Large intestine (tissue), 3 donors: ENCODE measurements at regions not wholly inside any gene's neighbourhood (a gene's known extent, or its start where the extent isn't known, plus 50 kb on each side); places are given as distances from the start of the nearest gene placed in this dataset.

Experiments
- DNase-seq, 2 donors: peaks; one replicate each; pipeline versions ENCODE4 v3.0.0 to v3.0.0-alpha.2; 2013
- H3K27ac ChIP-seq: one replicate; pipeline ENCODE4 v1.5.1; 2013; ENCODE audit warnings: low read length
- H3K27me3 ChIP-seq: 2 replicates; pipeline ENCODE4 v1.6.1; 2013; ENCODE audit warnings: low read length; ENCODE audit not compliant: control insufficient read depth, insufficient read depth
- H3K36me3 ChIP-seq: 2 replicates; pipeline ENCODE4 v1.6.1; 2013; ENCODE audit warnings: low read length; ENCODE audit not compliant: control insufficient read depth, insufficient read depth
- H3K4me1 ChIP-seq: one replicate; pipeline ENCODE4 v1.6.1; 2013; ENCODE audit warnings: low read length; ENCODE audit not compliant: control insufficient read depth, insufficient read depth
- H3K4me3 ChIP-seq: one replicate; pipeline ENCODE4 v1.5.1; 2013; ENCODE audit warnings: low read length
- H3K9me3 ChIP-seq: one replicate; pipeline ENCODE4 v1.6.1; 2013; ENCODE audit warnings: mild to moderate bottlenecking, low read depth, low read length, moderate library complexity; ENCODE audit not compliant: control insufficient read depth
- WGBS: methylation state at CpG from one replicate; pipeline ENCODE4 v1.1.5; 2013; ENCODE audit warnings: low lambda C conversion rate; ENCODE audit not compliant: insufficient coverage; 5-methylcytosine and 5-hydroxymethylcytosine counted together

DNA sequence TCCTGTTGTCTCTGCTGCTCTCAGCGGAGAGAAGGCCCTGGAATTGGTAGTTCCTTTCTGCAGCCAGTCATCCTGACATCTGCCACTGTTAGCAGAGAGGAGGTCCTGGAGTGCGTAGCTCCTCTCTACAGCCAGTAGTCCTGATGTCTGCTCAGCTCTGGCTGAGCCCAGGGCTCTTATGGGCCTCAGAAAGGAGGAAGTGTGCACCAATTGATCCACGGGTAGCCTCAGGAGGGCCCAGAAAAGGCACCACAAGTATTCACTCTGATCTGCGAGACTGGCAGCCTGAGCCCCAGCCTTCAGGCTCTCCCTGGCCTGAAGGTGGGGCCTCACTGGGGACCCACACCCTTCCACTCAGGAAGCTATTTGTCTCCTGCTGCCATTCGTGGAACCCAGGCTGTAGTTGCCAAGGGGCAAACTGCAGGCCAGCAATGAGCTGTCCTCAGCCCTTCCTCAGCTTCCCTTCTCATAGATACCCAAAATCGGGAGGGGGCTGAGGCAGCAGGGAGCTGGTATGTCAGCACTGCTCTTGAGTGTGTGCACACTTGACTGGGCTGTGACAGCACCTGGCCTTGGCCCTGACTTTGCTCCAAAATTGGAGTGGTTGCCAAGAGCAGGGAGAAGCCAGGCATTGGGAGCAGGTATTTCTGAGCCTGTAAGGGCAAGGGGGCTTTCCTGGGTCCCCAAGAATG lies 1049.5 kb upstream of the ACO1 start:
- no peaks in the 10 kb centered on the region for H3K27me3 ChIP-seq
- no CpG with 5 or more reads among the region's 6 CpGs for WGBS
- no peaks in the 10 kb centered on the region for H3K9me3 ChIP-seq
- no peak overlapping the region for H3K27ac ChIP-seq
- no peaks in the 10 kb centered on the region for H3K36me3 ChIP-seq
- DNase-seq: no peak
- no peak overlapping the region for H3K4me3 ChIP-seq
- no peaks in the 10 kb centered on the region for H3K4me1 ChIP-seq

DNA sequence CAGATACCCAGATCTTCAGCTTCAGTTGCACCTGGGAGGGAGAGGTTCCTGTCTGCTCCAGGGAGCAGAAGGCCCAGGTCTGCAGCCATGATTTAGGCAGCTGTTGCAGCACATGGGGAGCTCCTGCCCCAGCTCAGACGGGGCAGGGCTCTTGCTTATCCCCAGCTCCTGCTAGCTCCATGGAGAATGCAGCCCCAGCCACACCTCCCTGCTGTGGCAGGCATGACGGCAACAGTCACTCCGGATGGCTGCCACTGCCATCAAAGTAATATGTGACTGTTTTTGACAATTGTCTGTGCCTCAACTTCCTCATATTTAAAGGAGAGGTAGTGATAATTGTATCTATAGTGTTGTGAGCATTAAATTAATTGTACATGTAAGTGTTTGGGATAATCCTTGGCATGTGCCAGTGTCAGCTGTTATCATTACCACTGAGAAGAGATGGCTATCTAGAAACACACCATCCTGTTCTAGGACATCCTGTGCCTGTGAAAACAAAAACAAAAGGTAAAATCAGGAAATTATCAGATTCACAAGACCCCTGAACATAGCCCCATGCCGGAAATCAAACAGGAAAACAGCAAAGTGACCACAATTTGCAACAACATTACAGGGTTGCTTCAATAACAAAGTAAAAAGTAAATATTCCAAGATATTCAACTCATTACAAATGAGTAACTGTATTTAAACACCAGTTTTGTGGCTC lies 1048.8 kb upstream of the ACO1 start:
- H3K9me3 ChIP-seq: no peaks in the 10 kb centered on the region
- no peak overlapping the region for H3K4me3 ChIP-seq
- H3K36me3 ChIP-seq: no peaks in the 10 kb centered on the region
- no CpG with 5 or more reads among the region's 4 CpGs for WGBS
- no peaks in the 10 kb centered on the region for H3K4me1 ChIP-seq
- no peaks in the 10 kb centered on the region for H3K27me3 ChIP-seq
- no peak for DNase-seq
- H3K27ac ChIP-seq: no peak overlapping the region

DNA sequence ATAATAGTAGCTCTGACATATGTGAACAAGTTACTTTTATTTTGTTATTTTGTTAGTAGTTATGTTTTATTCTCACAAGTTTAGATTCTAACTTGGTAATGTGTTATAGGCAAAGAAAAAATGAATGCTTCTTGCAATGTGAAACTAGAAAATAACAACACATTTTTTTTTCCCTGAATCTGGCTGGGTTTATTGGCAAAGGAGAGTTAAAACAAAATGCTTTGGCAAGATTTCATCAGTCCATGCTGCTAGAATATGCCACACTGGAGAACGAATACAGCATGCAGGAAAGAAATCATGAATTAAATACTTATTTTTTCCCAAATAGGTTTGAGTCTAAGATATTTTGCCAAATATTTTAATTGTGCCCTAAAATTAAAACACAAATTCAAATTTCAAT lies 1048.1 kb upstream of the ACO1 start:
- no peaks in the 10 kb centered on the region for H3K27me3 ChIP-seq
- no peak overlapping the region for H3K4me3 ChIP-seq
- DNase-seq: no peak
- no peaks in the 10 kb centered on the region for H3K4me1 ChIP-seq
- no peaks in the 10 kb centered on the region for H3K9me3 ChIP-seq
- no peaks in the 10 kb centered on the region for H3K36me3 ChIP-seq
- WGBS: no CpG with 5 or more reads among the region's 1 CpG
- H3K27ac ChIP-seq: no peak overlapping the region

DNA sequence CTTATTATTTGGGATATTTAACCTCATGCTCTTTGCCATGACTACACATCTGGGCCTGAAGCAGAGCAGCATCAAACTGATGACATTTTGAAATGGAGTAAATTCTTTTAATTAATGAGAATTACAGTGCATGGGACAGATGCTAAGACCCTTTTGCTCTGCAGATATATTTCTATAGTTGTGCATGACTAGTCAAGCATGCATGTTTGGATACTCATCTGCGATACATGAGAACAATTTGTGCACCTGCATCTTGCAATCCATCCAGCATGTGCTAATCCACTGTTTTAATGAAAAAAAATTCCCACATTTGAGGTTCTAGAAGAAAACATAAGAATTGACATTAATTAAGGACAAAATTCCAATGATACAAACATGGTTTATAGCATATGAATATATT lies 1047.6 kb upstream of the ACO1 start:
- Histone ChIP-seq H3K9me3 (no peaks in the 10 kb centered on the region), H3K4me1 (no peaks in the 10 kb centered on the region), H3K4me3 (no peak overlapping the region), H3K27ac (no peak overlapping the region), H3K36me3 (no peaks in the 10 kb centered on the region), H3K27me3 (no peaks in the 10 kb centered on the region)
- DNase-seq: no peak
- WGBS: no CpG with 5 or more reads among the region's 1 CpG

DNA sequence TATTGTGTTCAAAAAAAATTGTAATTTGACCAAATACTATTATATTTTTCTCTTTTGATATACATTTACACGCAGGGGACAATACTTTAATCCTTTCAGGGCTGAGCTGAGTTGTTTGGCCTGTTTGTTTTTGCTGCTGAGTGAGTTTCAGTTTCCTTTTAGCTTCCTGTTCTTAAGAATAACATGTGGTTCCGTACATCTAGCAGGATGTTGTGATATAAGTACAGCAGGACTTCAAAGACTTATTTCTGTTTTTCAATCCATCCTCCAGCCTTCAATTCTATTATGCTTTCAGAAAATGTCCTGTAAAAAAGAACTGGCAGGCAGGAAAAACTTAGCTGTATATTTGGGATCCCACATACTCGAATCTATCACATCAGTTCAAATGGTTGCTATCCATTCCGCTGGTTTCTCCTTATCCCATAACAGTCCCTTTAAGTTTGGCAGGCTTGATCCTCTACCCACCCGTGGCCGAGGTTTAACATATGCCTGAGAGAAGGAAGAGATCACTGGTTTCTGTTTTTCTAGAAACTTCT lies 1037.3 kb upstream of the ACO1 start:
- H3K27me3 ChIP-seq: no peaks in the 10 kb centered on the region
- WGBS: 60% methylated on average over 1 of the region's 6 CpGs

DNA sequence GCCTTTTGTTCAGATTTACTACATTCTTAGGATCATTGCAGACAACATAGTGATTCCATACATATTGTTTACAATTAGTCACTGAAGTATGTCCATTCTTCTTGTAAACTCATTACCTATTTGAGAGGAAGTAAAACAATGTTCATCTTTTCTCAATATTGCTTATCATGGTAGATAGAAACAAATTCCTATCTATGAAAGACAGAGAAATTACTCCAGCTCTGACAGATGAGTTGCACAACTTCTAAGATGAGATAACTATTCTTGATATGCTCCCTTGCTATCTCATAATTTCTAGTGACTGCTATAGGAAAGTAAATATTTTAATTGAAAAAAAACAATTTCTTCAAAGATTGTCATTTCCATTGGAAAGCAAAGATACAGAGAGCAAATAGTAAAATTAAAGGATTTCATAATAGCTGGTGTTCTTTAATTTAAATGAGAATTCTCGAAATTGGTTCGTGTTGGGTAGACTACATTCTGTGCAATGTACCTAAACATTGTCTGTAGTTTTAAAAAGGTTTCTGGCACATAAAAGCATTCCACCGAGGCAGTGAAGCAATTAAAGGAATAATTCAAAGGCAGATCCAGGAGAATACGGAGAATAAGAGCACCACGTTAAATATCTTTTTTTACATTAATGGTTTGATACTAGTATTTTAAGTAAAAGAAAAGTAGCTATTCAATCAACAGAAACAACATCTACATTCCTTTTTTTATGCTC lies 1029.1 kb upstream of the ACO1 start:
- Histone ChIP-seq H3K36me3 (no peaks in the 10 kb centered on the region), H3K9me3 (no peaks in the 10 kb centered on the region), H3K4me3 (no peak overlapping the region), H3K4me1 (no peaks in the 10 kb centered on the region), H3K27me3 (no peaks in the 10 kb centered on the region), H3K27ac (no peak overlapping the region)
- 87% methylated on average over 3 of the region's 5 CpGs for WGBS
- no peak for DNase-seq

More for the DNA sequence above, 1037.3 kb upstream of the ACO1 start:
- Histone ChIP-seq H3K4me1 (no peaks in the 10 kb centered on the region), H3K27ac (no peak overlapping the region), H3K9me3 (no peaks in the 10 kb centered on the region), H3K36me3 (no peaks in the 10 kb centered on the region), H3K4me3 (no peak overlapping the region)
- peak; percentile 5 to 25 for DNase-seq

DNA sequence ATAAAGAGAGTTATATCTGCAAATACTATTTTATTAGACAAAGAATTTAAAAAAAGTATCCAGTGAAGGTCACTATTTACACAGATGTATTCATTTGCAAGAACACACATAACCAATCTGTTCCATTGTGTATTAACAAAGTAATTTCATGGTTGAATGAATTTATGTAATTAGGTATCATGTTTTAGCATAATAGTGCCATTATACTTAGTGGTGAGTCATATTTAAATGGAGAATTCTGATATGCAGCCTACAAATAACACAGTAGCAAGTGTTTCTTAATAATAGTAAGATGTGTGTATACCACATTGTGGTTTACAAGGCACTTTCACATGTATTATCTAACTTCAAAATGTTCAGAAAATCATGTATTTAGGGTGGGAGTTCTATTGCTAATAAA lies 1028.5 kb upstream of the ACO1 start:
- Histone ChIP-seq H3K4me3 (no peak overlapping the region), H3K27me3 (no peaks in the 10 kb centered on the region), H3K9me3 (no peaks in the 10 kb centered on the region), H3K36me3 (no peaks in the 10 kb centered on the region), H3K4me1 (no peaks in the 10 kb centered on the region), H3K27ac (no peak overlapping the region)
- no peak for DNase-seq

DNA sequence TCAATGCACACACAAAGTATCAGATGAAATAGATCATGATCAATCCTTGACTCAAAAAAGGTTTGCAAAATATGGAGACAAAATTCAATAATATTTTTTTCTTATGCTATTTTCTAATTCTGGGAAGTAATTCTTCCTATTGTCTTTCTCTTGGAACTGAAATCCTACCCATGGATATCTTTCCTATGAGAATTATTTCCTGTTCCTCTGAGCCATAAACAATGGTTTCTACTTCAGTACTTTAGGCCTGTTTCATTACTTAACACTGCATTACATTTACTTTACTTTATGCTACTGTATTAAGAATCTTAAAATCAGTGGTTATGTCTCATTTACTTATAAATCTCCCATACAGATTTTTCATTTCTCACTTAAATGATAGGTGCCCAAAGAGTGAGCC lies 1025.4 kb upstream of the ACO1 start:
- Histone ChIP-seq H3K9me3 (no peaks in the 10 kb centered on the region), H3K4me3 (no peak overlapping the region), H3K27me3 (no peaks in the 10 kb centered on the region), H3K4me1 (no peaks in the 10 kb centered on the region), H3K27ac (no peak overlapping the region), H3K36me3 (no peaks in the 10 kb centered on the region)
- no peak for DNase-seq

DNA sequence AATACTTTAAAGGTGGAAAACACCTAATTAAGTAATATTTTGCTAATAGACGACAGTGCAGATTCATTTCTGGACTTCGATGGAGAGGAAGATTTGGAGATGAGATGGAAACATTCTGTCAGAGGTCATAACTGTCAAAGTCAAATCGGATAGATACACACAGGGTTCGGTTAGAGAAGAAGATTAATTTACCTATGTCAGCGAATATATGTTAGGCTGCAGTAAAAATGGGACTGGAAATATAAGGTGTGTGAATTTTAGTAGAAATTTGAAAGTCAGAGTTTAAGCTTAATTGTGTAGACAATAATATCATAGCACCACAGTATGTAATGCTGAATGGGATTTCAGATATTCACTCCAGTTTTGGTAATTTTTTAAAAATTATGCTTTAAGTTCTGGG lies 1020.3 kb upstream of the ACO1 start:
- Histone ChIP-seq H3K27me3 (no peaks in the 10 kb centered on the region), H3K36me3 (no peaks in the 10 kb centered on the region), H3K9me3 (no peaks in the 10 kb centered on the region), H3K27ac (no peak overlapping the region), H3K4me3 (no peak overlapping the region), H3K4me1 (no peaks in the 10 kb centered on the region)
- no peak for DNase-seq
- WGBS: 100% methylated on average over 4 of the region's 5 CpGs

DNA sequence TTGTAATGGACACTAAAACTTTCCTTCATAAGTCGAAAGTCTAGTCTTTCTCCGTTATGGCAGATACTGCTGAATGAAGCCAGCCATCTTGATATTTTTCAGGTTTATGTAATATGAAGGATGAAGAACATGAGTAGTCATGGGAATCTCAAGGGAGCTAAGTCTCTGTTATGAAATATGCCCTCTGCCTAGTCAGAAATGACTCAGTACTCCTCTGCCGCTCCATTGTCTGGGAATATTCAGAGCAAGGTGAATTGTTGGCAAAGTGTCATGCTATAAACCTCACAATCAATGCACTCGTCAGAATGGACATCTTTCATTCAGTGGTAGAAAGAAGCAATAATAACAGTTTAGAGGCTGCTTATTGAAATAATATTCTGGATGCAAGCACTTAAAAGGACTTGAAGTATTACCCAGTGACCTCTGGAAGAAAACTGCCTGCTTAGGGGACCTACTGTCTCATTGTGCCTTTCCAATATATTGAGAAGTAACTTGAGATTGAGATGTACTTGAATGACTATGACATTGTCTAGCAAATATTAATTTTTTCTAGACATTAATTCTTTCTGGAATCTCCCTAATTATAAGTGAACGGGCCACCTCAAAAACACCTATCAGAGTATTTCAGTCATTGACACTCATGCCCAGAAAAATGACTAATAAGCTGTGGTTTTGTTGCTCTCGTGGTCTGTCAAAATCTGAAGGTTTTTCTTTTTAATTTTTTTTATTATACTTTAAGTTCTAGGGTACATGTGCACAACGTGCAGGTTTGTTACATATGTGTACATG lies 1011.5 kb upstream of the ACO1 start:
- Histone ChIP-seq H3K27ac (no peak overlapping the region), H3K27me3 (no peaks in the 10 kb centered on the region), H3K4me3 (no peak overlapping the region), H3K9me3 (no peaks in the 10 kb centered on the region), H3K36me3 (no peaks in the 10 kb centered on the region), H3K4me1 (no peaks in the 10 kb centered on the region)
- DNase-seq: no peak
- WGBS: 86% methylated on average over 3 of the region's 7 CpGs
